Tibial nerve (tissue), 4 donors: ENCODE measurements at regions not wholly inside any gene's neighbourhood (a gene's known extent, or its start where the extent isn't known, plus 50 kb on each side); places are given as distances from the start of the nearest gene placed in this dataset.

Experiments used
- DNase-seq, 2 donors: peaks; one replicate each; pipeline ENCODE4 v3.0.0-alpha.2; 2019; ENCODE audit warnings: low spot score in 2 of 2
- H3K27ac ChIP-seq, 4 donors: fragments of 200-600 bp; sonication (generic) in 3 of 4; one replicate each; pipeline ENCODE4 v1.5.1; 2017 to 2019; ENCODE audit warnings: mild to moderate bottlenecking in 1 of 4
- H3K27me3 ChIP-seq, 2 donors: fragments of 200-600 bp; sonication (generic) in 1 of 2; one replicate each; pipeline versions ENCODE4 v1.5.1 to v1.6.0; 2017 to 2019
- H3K36me3 ChIP-seq, 3 donors: fragments of 200-600 bp; sonication (generic); one replicate each; pipeline ENCODE4 v1.5.1; 2018 to 2019
- H3K4me1 ChIP-seq, 4 donors: fragments of 200-600 bp; sonication (generic) in 3 of 4; one replicate each; pipeline ENCODE4 v1.5.1; 2017 to 2019
- H3K4me3 ChIP-seq, 4 donors: fragments of 200-600 bp; sonication (generic) in 3 of 4; one replicate each; pipeline ENCODE4 v1.5.1; 2017 to 2019; ENCODE audit warnings: mild to moderate bottlenecking in 1 of 4, moderate library complexity in 1 of 4
- H3K9me3 ChIP-seq, 4 donors: fragments of 200-600 bp; sonication (generic) in 3 of 4; one replicate each; pipeline ENCODE4 v1.5.1; 2017 to 2019
- EP300 ChIP-seq, 2 donors: sonication (generic); formaldehyde crosslinking; IDR thresholded peaks; one replicate each; pipeline ENCODE4 v1.6.1; 2017; ENCODE audit warnings: antibody characterized with exemption in 2 of 2, mild to moderate bottlenecking in 1 of 2
- POLR2A ChIP-seq, 2 donors: fragments of 450-650 bp; IDR thresholded peaks; one replicate each; pipeline ENCODE4 v1.6.1; 2017; ENCODE audit warnings: antibody characterized with exemption in 2 of 2, mild to moderate bottlenecking in 2 of 2, moderate library complexity in 2 of 2
- WGBS, 2 donors: methylation state at CpG; one replicate each; pipeline ENCODE4 v1.1.5; 2018; 5-methylcytosine and 5-hydroxymethylcytosine counted together
- TF ChIP-seq, protein P1 (sequence below), 5 experiments: fragments of 200-600 bp in 3 of 5; fragments of 450-650 bp in 2 of 5; sonication (generic) in 3 of 5; IDR thresholded peaks; one replicate each; pipeline ENCODE4 v1.5.1; 2016 to 2019; ENCODE audit warnings: antibody characterized with exemption in 5 of 5, mild to moderate bottlenecking in 3 of 5, moderate library complexity in 2 of 5

DNA sequence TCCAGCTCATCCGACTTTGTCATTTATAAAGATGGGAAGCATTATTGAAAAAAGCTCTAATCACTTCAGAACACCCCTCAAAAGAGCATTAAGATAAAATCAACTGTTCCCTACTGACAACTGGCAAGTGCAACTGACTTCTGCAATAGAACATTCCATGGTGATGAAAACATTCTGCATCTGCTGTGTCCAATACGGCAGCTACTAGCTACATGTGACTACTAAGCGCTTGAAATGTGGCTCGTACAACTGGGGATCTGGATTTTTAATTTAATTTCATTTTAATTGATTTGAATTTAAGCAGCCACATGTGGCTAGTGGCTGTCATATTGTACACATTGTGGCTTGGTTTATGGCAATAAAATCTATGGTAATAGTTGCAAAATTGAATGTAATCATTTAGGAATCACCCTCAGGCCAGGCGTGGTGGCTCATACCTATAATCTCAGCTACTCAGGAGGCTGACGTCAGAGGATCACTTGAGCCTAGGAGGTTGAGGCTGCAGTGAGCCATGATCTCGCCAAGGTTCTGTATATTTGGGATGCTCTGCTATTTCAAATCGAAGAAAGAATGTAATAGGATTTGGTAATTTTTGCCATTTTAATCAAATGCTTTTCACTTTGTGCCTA, 390.3 kb downstream of the GABRB3 start:
- H3K4me1 ChIP-seq: no peaks in the 10 kb centered on the region
- H3K27ac ChIP-seq: no peak overlapping the region
- no peak for TF ChIP-seq EP300 (IDR thresholded peaks at IDR 0.05)
- TF ChIP-seq, protein P1, sequence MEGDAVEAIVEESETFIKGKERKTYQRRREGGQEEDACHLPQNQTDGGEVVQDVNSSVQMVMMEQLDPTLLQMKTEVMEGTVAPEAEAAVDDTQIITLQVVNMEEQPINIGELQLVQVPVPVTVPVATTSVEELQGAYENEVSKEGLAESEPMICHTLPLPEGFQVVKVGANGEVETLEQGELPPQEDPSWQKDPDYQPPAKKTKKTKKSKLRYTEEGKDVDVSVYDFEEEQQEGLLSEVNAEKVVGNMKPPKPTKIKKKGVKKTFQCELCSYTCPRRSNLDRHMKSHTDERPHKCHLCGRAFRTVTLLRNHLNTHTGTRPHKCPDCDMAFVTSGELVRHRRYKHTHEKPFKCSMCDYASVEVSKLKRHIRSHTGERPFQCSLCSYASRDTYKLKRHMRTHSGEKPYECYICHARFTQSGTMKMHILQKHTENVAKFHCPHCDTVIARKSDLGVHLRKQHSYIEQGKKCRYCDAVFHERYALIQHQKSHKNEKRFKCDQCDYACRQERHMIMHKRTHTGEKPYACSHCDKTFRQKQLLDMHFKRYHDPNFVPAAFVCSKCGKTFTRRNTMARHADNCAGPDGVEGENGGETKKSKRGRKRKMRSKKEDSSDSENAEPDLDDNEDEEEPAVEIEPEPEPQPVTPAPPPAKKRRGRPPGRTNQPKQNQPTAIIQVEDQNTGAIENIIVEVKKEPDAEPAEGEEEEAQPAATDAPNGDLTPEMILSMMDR (IDR thresholded peaks at IDR 0.05): no peak
- TF ChIP-seq POLR2A (IDR thresholded peaks at IDR 0.05): no peak
- H3K27me3 ChIP-seq: no peaks in the 10 kb centered on the region
- H3K36me3 ChIP-seq: no peaks in the 10 kb centered on the region
- 80% methylated on average over 8 of the region's 8 CpGs for WGBS, 2 donors
- H3K9me3 ChIP-seq: peaks cover 0 to 8% (median 0%) of the 10 kb centered on the region in 4 donors
- no peak overlapping the region for H3K4me3 ChIP-seq
- DNase-seq: no peak

DNA sequence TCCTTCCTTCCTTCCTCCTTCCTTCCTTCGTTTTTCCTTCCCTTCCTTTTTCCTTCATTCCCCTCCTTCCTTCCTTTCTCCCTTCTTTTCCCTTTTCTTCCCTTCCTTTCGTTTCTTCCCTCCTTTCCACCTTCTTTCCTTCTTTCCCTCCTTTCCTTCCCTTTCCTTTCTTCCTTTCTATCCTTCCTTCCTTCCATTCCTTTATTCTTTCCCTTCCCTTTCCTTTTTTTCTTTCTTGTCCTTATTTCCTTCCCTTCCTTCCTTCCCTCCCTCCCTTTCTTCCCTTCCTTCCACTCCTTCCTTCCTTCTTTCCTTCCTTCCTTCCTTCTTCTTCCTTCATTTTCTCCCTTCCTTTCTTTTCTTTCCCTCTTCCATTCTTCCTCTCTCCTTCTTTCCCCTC, 394.6 kb downstream of the GABRB3 start:
- DNase-seq: no peak
- Histone ChIP-seq H3K4me1 (no peaks in the 10 kb centered on the region), H3K4me3 (no peak overlapping the region), H3K9me3 (peaks cover 0 to 28% (median 0%) of the 10 kb centered on the region in 4 donors), H3K36me3 (no peaks in the 10 kb centered on the region), H3K27ac (no peak overlapping the region), H3K27me3 (no peaks in the 10 kb centered on the region)
- WGBS, 2 donors: 44 to 47% methylated on average over 2 of the region's 2 CpGs
- no peak for TF ChIP-seq EP300 (IDR thresholded peaks at IDR 0.05)
- no peak for TF ChIP-seq POLR2A (IDR thresholded peaks at IDR 0.05)

DNA sequence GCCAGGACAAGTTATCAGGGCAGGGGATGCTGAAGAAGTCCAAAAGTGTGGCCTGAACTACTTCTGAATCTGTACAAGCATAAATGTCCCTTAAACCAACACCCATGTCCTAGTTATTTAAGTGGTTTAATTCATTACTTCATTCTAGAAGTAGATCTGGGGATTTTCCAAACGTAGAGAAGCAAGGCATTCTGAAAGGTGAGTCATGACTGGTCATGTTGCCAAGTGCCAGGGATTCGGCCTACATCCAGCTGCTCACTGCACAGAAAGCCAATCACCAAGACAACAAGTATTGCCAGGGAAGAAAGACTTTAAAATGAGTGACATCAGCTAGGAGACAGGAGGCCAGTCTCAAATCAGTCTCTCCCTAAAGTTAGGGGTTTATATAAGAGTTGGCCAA, 396.6 kb downstream of the GABRB3 start:
- no peaks in the 10 kb centered on the region for H3K36me3 ChIP-seq
- DNase-seq: no peak
- TF ChIP-seq, protein P1 (IDR thresholded peaks at IDR 0.05): no peak
- TF ChIP-seq EP300 (IDR thresholded peaks at IDR 0.05): no peak
- TF ChIP-seq POLR2A (IDR thresholded peaks at IDR 0.05): no peak
- H3K27ac ChIP-seq: no peak overlapping the region
- WGBS, 2 donors: 63 to 67% methylated on average over 2 of the region's 2 CpGs
- peaks cover 0 to 28% (median 0%) of the 10 kb centered on the region in 4 donors for H3K9me3 ChIP-seq
- H3K27me3 ChIP-seq: no peaks in the 10 kb centered on the region
- no peak overlapping the region for H3K4me3 ChIP-seq
- no peaks in the 10 kb centered on the region for H3K4me1 ChIP-seq

DNA sequence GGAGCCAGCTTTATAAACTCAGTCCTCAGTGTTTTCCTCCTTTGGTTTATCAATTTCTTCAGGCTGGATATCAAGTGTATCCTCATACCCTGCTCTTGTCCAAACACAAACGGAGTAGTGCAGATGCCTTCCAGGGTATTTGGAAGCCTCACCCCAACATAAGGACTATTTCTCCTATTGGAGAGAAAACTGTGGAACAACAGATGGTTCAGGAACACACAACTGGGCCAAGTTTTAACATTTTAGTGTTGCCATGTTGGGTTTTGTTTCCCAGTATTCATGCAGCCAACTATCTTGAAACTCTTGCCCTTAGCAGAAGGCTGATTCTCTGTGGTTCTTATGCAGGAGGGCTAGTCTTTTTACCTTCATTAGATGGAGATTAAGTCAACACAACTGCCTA, 398.1 kb downstream of the GABRB3 start:
- Histone ChIP-seq H3K27me3 (no peaks in the 10 kb centered on the region), H3K36me3 (no peaks in the 10 kb centered on the region), H3K9me3 (peaks cover 0 to 28% (median 0%) of the 10 kb centered on the region in 4 donors), H3K4me3 (no peak overlapping the region), H3K4me1 (no peaks in the 10 kb centered on the region), H3K27ac (no peak overlapping the region)
- 89 to 92% methylated on average over 1 of the region's 1 CpG for WGBS, 2 donors
- DNase-seq: no peak
- TF ChIP-seq, protein P1 (IDR thresholded peaks at IDR 0.05): no peak
- TF ChIP-seq POLR2A (IDR thresholded peaks at IDR 0.05) (no peak), EP300 (IDR thresholded peaks at IDR 0.05) (no peak)

DNA sequence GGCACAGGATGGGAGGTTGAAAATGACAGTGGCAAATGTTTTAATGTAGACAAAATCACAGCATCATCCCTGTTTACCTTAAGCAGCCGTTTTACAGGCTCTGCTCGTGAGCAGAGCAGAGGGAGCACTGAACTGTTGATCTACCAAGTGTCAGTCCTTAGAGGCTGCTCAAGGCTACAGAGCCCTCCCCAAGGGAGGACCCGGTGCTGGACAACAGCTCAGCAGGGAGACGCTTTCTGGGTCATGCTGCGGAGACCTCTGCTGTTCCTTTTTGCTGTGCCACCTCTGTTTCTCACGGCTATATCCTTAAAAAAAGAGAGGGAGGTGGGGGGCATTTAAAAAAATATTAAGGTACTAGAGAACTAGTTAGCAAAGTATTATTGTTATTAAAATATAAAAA, 400.2 kb downstream of the GABRB3 start:
- TF ChIP-seq POLR2A (IDR thresholded peaks at IDR 0.05): no peak
- TF ChIP-seq, protein P1 (IDR thresholded peaks at IDR 0.05): no peak
- H3K27ac ChIP-seq: no peak overlapping the region
- no peaks in the 10 kb centered on the region for H3K4me1 ChIP-seq
- 41 to 58% methylated on average over 6 of the region's 6 CpGs for WGBS, 2 donors
- H3K4me3 ChIP-seq: no peak overlapping the region
- H3K36me3 ChIP-seq: no peaks in the 10 kb centered on the region
- peaks cover 0 to 21% (median 0%) of the 10 kb centered on the region in 4 donors for H3K9me3 ChIP-seq
- no peaks in the 10 kb centered on the region for H3K27me3 ChIP-seq
- no peak for DNase-seq
